GM19328 (cell line): ENCODE measurements at regions not wholly inside any gene's neighbourhood (a gene's known extent, or its start where the extent isn't known, plus 50 kb on each side); places are given as distances from the start of the nearest gene placed in this dataset.
"Not testable (repeated sequence)": the region's sequence is repeated elsewhere in the genome, so short reads cannot be mapped to it uniquely, and the experiment has no call there.

ENCODE experiments used
- ATAC-seq: cut with Tn5 transposase; IDR thresholded peaks from one replicate; pipeline ENCODE4 v1.9.1; 2021; ENCODE audit warnings: mild to moderate bottlenecking, moderate library complexity; ENCODE audit not compliant: unreplicated experiment

GRCh38 chr14:66315548-66315947, 170.6 kb upstream of the CCDC196 start:
- no peak for ATAC-seq

- no peak for ATAC-seq
These were observed 163.6 kb upstream of the CCDC196 start for GRCh38 chr14:66322564-66322963.

- ATAC-seq = no peak
These were observed 155.9 kb upstream of the CCDC196 start for GRCh38 chr14:66330228-66330627.

GRCh38 chr14:66330916-66331315, 155.3 kb upstream of the CCDC196 start:
- ATAC-seq = no peak

GRCh38 chr14:66333293-66333692, 152.9 kb upstream of the CCDC196 start:
- not testable (repeated sequence) for ATAC-seq

GRCh38 chr14:66341239-66341638, 144.9 kb upstream of the CCDC196 start:
- ATAC-seq = no peak

GRCh38 chr14:66345986-66346385, 140.2 kb upstream of the CCDC196 start:
- no peak for ATAC-seq

GRCh38 chr14:66351310-66351709, 134.9 kb upstream of the CCDC196 start:
- ATAC-seq = no peak

GRCh38 chr14:66359500-66359899, 126.7 kb upstream of the CCDC196 start:
- no peak for ATAC-seq

- no peak for ATAC-seq
These were observed 125.7 kb upstream of the CCDC196 start for GRCh38 chr14:66360366-66360926.

- ATAC-seq = no peak
These were observed 125.2 kb upstream of the CCDC196 start for GRCh38 chr14:66361013-66361412.

- no peak for ATAC-seq
These were observed 120.8 kb upstream of the CCDC196 start for GRCh38 chr14:66365388-66365787.

GRCh38 chr14:66369157-66369697, 116.9 kb upstream of the CCDC196 start:
- no peak for ATAC-seq

GRCh38 chr14:66371776-66372175, 114.4 kb upstream of the CCDC196 start:
- no peak for ATAC-seq

GRCh38 chr14:66375046-66375964, 110.9 kb upstream of the CCDC196 start:
- ATAC-seq = no peak

GRCh38 chr14:66377574-66377973, 108.6 kb upstream of the CCDC196 start:
- ATAC-seq = no peak

- ATAC-seq = no peak
These were observed 107.3 kb upstream of the CCDC196 start for GRCh38 chr14:66378712-66379505.

GRCh38 chr14:66380143-66380542, 106.0 kb upstream of the CCDC196 start:
- ATAC-seq = no peak

GRCh38 chr14:66381755-66382154, 104.4 kb upstream of the CCDC196 start:
- no peak for ATAC-seq

GRCh38 chr14:66383257-66383656, 102.9 kb upstream of the CCDC196 start:
- ATAC-seq = no peak

GRCh38 chr14:66383771-66384170, 102.4 kb upstream of the CCDC196 start:
- no peak for ATAC-seq
